DND-41 (cell line): ENCODE measurements at regions not wholly inside any gene's neighbourhood (a gene's known extent, or its start where the extent isn't known, plus 50 kb on each side); places are given as distances from the start of the nearest gene placed in this dataset.

Experiments used
- CTCF ChIP-seq: IDR thresholded peaks from 2 replicates; pipeline ENCODE4 v1.5.1; 2012; ENCODE audit warnings: borderline replicate concordance, low read length, moderate library complexity, mild to moderate bottlenecking; ENCODE audit not compliant: poor library complexity, severe bottlenecking; ENCODE audit errors: extremely low read depth
- EZH2 ChIP-seq: IDR thresholded peaks from 3 replicates; pipeline ENCODE4 v1.6.1; 2012; ENCODE audit warnings: borderline replicate concordance, low read depth, mild to moderate bottlenecking, moderate library complexity, low read length, inconsistent platforms; ENCODE audit not compliant: severe bottlenecking

GRCh38 chr12:115661112-115661511 is 616.4 kb downstream of the MED13L start:
- no peak for TF ChIP-seq EZH2
- TF ChIP-seq CTCF: no peak
